ENCODE measurements at regions not wholly inside any gene's neighbourhood (a gene's known extent, or its start where the extent isn't known, plus 50 kb on each side); places are given as distances from the start of the nearest gene placed in this dataset.

DNA sequence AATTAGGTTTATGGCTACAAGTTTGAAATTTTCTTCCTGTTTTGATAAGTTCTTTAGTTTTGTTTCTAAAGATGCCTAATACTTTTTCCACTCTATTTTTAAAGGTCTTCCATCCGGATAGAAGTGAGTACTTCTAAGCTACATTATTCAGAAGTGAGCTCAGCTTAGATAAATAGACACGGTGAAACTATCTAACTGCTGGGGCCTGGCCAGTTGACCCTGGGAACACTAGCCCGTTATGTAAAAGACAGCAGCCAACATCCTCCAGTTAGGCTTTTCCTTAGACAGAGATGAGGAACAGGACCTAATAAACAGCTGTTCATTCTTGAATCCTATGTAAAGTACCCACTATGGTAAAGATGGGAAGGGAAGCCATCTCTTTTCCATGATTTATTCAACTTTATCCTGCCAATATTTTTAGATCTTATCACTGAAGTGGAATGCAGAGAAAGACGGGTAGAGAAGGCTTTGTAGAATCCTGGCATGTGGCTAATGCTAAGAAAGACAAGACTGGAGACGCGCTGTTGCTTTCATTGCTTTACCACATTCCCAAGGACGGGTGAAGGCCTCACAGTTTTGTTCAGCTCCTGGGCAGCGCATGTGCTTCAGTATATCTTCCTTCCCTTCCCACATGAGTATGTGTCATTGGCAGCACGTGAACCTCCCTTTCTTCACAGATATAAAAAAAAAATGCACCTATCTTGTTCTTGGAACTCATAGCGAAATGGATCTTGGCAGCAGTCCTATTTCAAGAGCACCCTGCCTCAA is 340.0 kb upstream of the MEOX2 start:
- no peaks in the 10 kb centered on the region for H3K36me3 ChIP-seq
- TF ChIP-seq, protein P1, sequence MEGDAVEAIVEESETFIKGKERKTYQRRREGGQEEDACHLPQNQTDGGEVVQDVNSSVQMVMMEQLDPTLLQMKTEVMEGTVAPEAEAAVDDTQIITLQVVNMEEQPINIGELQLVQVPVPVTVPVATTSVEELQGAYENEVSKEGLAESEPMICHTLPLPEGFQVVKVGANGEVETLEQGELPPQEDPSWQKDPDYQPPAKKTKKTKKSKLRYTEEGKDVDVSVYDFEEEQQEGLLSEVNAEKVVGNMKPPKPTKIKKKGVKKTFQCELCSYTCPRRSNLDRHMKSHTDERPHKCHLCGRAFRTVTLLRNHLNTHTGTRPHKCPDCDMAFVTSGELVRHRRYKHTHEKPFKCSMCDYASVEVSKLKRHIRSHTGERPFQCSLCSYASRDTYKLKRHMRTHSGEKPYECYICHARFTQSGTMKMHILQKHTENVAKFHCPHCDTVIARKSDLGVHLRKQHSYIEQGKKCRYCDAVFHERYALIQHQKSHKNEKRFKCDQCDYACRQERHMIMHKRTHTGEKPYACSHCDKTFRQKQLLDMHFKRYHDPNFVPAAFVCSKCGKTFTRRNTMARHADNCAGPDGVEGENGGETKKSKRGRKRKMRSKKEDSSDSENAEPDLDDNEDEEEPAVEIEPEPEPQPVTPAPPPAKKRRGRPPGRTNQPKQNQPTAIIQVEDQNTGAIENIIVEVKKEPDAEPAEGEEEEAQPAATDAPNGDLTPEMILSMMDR (IDR thresholded peaks at IDR 0.05): no peak
- no peak for TF ChIP-seq POLR2A (IDR thresholded peaks at IDR 0.05)
- no peaks in the 10 kb centered on the region for H3K27me3 ChIP-seq
- no peaks in the 10 kb centered on the region for H3K4me1 ChIP-seq
- 61% methylated on average over 10 of the region's 10 CpGs for WGBS, 2 donors
- DNase-seq: peak; percentile 4 to 8
- peak overlapping the region in 1 of 3 donors; percentile 2 for H3K27ac ChIP-seq
- H3K4me3 ChIP-seq (replicated peaks in 1 of 3): no peak overlapping the region
- intact Hi-C loops (cut with DNase I): no loop called here
- H3K9me3 ChIP-seq: no peaks in the 10 kb centered on the region

DNA sequence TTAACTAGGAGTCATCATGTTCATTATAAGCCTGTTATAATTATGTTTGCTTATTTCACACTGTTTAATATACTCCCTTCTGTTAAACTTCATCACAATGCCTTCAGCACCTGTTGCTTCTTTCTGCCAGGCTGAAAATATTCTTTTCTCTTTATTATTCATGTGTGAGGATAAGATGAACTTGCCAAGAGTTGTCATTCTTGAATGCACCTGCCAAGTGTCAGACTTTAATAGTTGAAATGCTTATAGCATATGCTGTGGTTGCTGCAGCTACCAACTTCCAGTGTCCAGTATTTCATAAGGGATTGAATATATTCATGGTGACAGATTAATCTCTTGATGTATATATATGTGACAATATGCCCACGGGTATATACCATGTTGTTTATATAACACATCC is 339.2 kb upstream of the MEOX2 start:
- Histone ChIP-seq H3K4me3 (replicated peaks in 1 of 3) (no peak overlapping the region), H3K27ac (peak overlapping the region in 1 of 3 donors; percentile 2), H3K27me3 (no peaks in the 10 kb centered on the region), H3K4me1 (no peaks in the 10 kb centered on the region), H3K36me3 (no peaks in the 10 kb centered on the region), H3K9me3 (no peaks in the 10 kb centered on the region)
- no peak for DNase-seq
- intact Hi-C loops (cut with DNase I): no loop called here
- TF ChIP-seq POLR2A (IDR thresholded peaks at IDR 0.05): no peak
- TF ChIP-seq, protein P1 (IDR thresholded peaks at IDR 0.05): no peak
- 24 to 27% methylated on average over 1 of the region's 1 CpG for WGBS, 2 donors

DNA sequence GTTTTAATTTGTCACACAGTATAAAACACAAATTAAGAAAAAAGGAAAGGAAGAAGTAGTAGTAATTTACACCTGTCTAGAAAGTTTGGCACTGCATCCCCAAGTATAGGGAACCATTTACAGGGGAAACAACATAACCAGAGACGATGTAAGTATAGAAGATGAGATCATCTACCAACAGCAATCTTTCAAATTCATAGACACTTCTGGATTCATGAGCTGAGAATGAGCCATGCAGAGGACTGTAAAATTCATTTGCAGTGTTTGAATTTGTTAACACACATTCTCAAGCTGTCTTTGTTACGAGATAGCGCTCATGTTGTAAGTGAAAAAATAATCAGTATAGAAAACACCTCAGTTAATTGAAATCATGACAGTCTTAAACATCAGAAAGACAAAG is 337.0 kb upstream of the MEOX2 start:
- Histone ChIP-seq H3K36me3 (no peaks in the 10 kb centered on the region), H3K27me3 (no peaks in the 10 kb centered on the region), H3K9me3 (no peaks in the 10 kb centered on the region), H3K4me1 (no peaks in the 10 kb centered on the region), H3K4me3 (replicated peaks in 1 of 3) (no peak overlapping the region), H3K27ac (no peak overlapping the region)
- DNase-seq: no peak
- intact Hi-C loops (cut with DNase I): no loop called here
- TF ChIP-seq POLR2A (IDR thresholded peaks at IDR 0.05): no peak
- TF ChIP-seq, protein P1 (IDR thresholded peaks at IDR 0.05): no peak
- 92 to 94% methylated on average over 3 of the region's 3 CpGs for WGBS, 2 donors

DNA sequence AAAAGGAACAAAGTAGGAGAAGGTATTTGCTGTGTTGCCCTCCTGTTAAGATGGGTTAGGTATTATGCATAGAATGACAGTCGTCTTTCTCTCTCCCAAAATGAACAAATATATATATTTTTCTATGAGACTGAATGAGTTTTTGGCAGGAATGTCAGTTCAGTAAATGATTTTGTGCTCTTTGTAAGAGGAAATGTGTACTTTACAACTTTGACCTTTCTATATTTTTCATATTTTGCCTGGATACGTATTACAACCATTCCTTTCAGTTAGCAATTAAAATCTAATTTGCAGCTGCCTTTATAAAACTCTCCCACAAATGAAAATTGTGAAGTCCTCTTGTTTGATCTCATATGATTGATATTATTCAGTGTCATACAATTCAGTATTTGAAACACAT is 336.6 kb upstream of the MEOX2 start:
- no peak overlapping the region for H3K4me3 ChIP-seq (replicated peaks in 1 of 3)
- H3K27ac ChIP-seq: no peak overlapping the region
- TF ChIP-seq, protein P1 (IDR thresholded peaks at IDR 0.05): no peak
- TF ChIP-seq POLR2A (IDR thresholded peaks at IDR 0.05): no peak
- H3K36me3 ChIP-seq: no peaks in the 10 kb centered on the region
- intact Hi-C loops (cut with DNase I): no loop called here
- no peak for DNase-seq
- no peaks in the 10 kb centered on the region for H3K9me3 ChIP-seq
- no peaks in the 10 kb centered on the region for H3K4me1 ChIP-seq
- no peaks in the 10 kb centered on the region for H3K27me3 ChIP-seq
- 82 to 83% methylated on average over 2 of the region's 2 CpGs for WGBS, 2 donors

DNA sequence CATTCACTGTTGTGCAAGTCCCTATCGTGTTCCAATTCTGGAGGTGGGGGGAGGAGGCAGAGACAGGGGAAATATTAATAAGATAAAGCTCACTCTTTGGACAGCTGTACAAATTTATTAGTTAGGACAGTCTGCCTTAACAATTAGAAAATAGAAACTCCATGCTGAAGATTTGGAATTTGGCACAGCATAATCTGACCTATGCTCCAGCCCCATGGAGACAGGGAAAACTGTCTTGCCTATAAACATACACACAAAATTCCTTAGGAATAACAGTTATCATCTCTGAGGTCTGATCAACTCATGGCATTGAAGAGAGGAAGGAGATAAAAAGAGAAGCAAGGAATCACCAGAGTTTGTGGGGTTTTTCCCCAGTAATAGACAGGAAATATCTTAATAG is 335.4 kb upstream of the MEOX2 start:
- TF ChIP-seq POLR2A (IDR thresholded peaks at IDR 0.05): no peak
- TF ChIP-seq, protein P1 (IDR thresholded peaks at IDR 0.05): no peak
- Histone ChIP-seq H3K36me3 (no peaks in the 10 kb centered on the region), H3K4me1 (no peaks in the 10 kb centered on the region), H3K27me3 (no peaks in the 10 kb centered on the region), H3K4me3 (replicated peaks in 1 of 3) (no peak overlapping the region), H3K27ac (no peak overlapping the region), H3K9me3 (no peaks in the 10 kb centered on the region)
- intact Hi-C loops (cut with DNase I): no loop called here
- 78 to 81% methylated on average over 1 of the region's 1 CpG for WGBS, 2 donors
- DNase-seq: no peak

All from thyroid gland (tissue), 4 donors.